NT2/D1 (cell line): ENCODE measurements at regions not wholly inside any gene's neighbourhood (a gene's known extent, or its start where the extent isn't known, plus 50 kb on each side); places are given as distances from the start of the nearest gene placed in this dataset.

Source experiments
- SUZ12 ChIP-seq: IDR thresholded peaks from 2 replicates; pipeline ENCODE4 v1.6.1; 2011; ENCODE audit not compliant: insufficient read length, insufficient read depth; ENCODE audit errors: extremely low read depth
- YY1 ChIP-seq: IDR thresholded peaks from 2 replicates; pipeline ENCODE4 v1.6.1; 2011; ENCODE audit not compliant: insufficient read length, insufficient read depth
- ZNF274 ChIP-seq: IDR thresholded peaks from 2 replicates; pipeline ENCODE4 v1.6.1; 2011; ENCODE audit warnings: mild to moderate bottlenecking, low read depth, low read length

GRCh38 chr16:64180136-64180900, 941.5 kb downstream of the CDH11 start:
- TF ChIP-seq ZNF274: no peak
- TF ChIP-seq YY1: no peak
- no peak for TF ChIP-seq SUZ12
